GM12878 (cell line): ENCODE measurements at regions not wholly inside any gene's neighbourhood (a gene's known extent, or its start where the extent isn't known, plus 50 kb on each side); places are given as distances from the start of the nearest gene placed in this dataset.

Experiments
- CEBPB ChIP-seq, 2 experiments: fragments of 150-350 bp in 1 of 2; IDR thresholded peaks; 2 replicates each; pipeline ENCODE4 v1.6.1; 2012 to 2014; ENCODE audit warnings: low read depth in 2 of 2, low read length in 2 of 2, borderline replicate concordance in 1 of 2, inconsistent platforms in 1 of 2
- E2F8 ChIP-seq: fragments of 450-650 bp; IDR thresholded peaks from 2 replicates; pipeline ENCODE4 v1.6.1; 2018; ENCODE audit warnings: mild to moderate bottlenecking, low read depth, moderate library complexity; ENCODE audit not compliant: partially characterized antibody
- E4F1 ChIP-seq: fragments of 450-650 bp; IDR thresholded peaks from 2 replicates; pipeline ENCODE4 v1.6.1; 2018; ENCODE audit warnings: borderline replicate concordance, mild to moderate bottlenecking; ENCODE audit not compliant: partially characterized antibody
- KDM1A ChIP-seq: fragments of 200-600 bp; sonication (generic); IDR thresholded peaks from 2 replicates; pipeline ENCODE4 v1.6.1; 2016; ENCODE audit warnings: borderline replicate concordance
- POLR2AphosphoS2 ChIP-seq: IDR thresholded peaks from 2 replicates; pipeline ENCODE4 v1.6.1; 2011; ENCODE audit warnings: low read depth, mild to moderate bottlenecking, low read length, improper control_type of control experiment, moderate library complexity
- SMC3 ChIP-seq: IDR thresholded peaks from 2 replicates; pipeline ENCODE4 v1.6.1; 2011; ENCODE audit warnings: low read length, improper control_type of control experiment, borderline replicate concordance
- SPI1 ChIP-seq: IDR thresholded peaks from 2 replicates; pipeline ENCODE4 v1.6.1; 2011; ENCODE audit warnings: low read depth, mild to moderate bottlenecking, low read length, moderate library complexity, borderline replicate concordance; ENCODE audit not compliant: insufficient read depth
- STAT1 ChIP-seq: fragments of 450-650 bp; conservative IDR thresholded peaks from 2 replicates; pipeline ENCODE4 v1.6.1; 2014; ENCODE audit warnings: antibody characterized with exemption, mild to moderate bottlenecking
- ZBTB33 ChIP-seq: fragments of 450-650 bp; IDR thresholded peaks from 2 replicates; pipeline ENCODE4 v1.6.1; 2017; ENCODE audit warnings: mild to moderate bottlenecking
- ZBTB40 ChIP-seq: fragments of 450-650 bp; IDR thresholded peaks from 2 replicates; pipeline ENCODE4 v1.6.1; 2016; ENCODE audit warnings: mild to moderate bottlenecking, moderate library complexity, borderline replicate concordance
- ZNF592 ChIP-seq: fragments of 450-650 bp; IDR thresholded peaks from 2 replicates; pipeline ENCODE4 v1.6.1; 2017; ENCODE audit warnings: mild to moderate bottlenecking, moderate library complexity

- TF ChIP-seq ZBTB40 (no peak), SMC3 (no peak), KDM1A (no peak), CEBPB (IDR thresholded peaks at IDR 0.05; ENCODE audit: borderline replicate concordance in 1 of 2, low read depth in 2 of 2, low read length in 2 of 2) (no peak), SPI1 (no peak), STAT1 (no peak), POLR2AphosphoS2 (no peak), ZBTB33 (no peak), ZNF592 (no peak), E2F8 (no peak), E4F1 (no peak)
Observed at GRCh38 chr12:58570411-58570810, 349.9 kb downstream of the LRIG3 start (continued).
